Spleen (tissue), 11 donors: ENCODE measurements at regions not wholly inside any gene's neighbourhood (a gene's known extent, or its start where the extent isn't known, plus 50 kb on each side); places are given as distances from the start of the nearest gene placed in this dataset.

ENCODE experiments used
- DNase-seq: peaks from one replicate; pipeline ENCODE4 v3.0.0-alpha.2; 2020
- H3K27ac ChIP-seq, 8 donors: fragments of 200-600 bp; sonication (generic) in 7 of 8; 1 replicate in 4 of 8; 2 replicates in 4 of 8; pipeline versions ENCODE4 v1.5.0 to v1.8.0; 2016 to 2021; ENCODE audit warnings: inconsistent platforms in 4 of 8, mild to moderate bottlenecking in 4 of 8, moderate library complexity in 1 of 8
- H3K27me3 ChIP-seq, 7 donors: fragments of 200-600 bp; sonication (generic) in 6 of 7; replicated peaks in 1 of 7; 1 replicate in 4 of 7; 2 replicates in 3 of 7; pipeline versions ENCODE4 v1.5.0 to v1.8.0; 2016 to 2021; ENCODE audit warnings: inconsistent platforms in 3 of 7, mild to moderate bottlenecking in 1 of 7
- H3K36me3 ChIP-seq, 6 donors: fragments of 200-600 bp; sonication (generic) in 5 of 6; 1 replicate in 4 of 6; 2 replicates in 2 of 6; pipeline versions ENCODE4 v1.5.0 to v1.8.0; 2016 to 2021; ENCODE audit warnings: inconsistent platforms in 2 of 6
- H3K4me1 ChIP-seq, 6 donors: fragments of 200-600 bp; sonication (generic) in 5 of 6; 1 replicate in 3 of 6; 2 replicates in 3 of 6; pipeline versions ENCODE4 v1.5.0 to v1.8.0; 2016 to 2021; ENCODE audit warnings: inconsistent platforms in 3 of 6
- H3K4me3 ChIP-seq, 8 donors: fragments of 200-600 bp; sonication (generic) in 7 of 8; 1 replicate in 4 of 8; 2 replicates in 4 of 8; pipeline versions ENCODE4 v1.5.0 to v1.8.0; 2016 to 2021; ENCODE audit warnings: inconsistent platforms in 4 of 8, mild to moderate bottlenecking in 4 of 8, moderate library complexity in 2 of 8
- H3K9me3 ChIP-seq, 8 donors: fragments of 200-600 bp; sonication (generic) in 7 of 8; 1 replicate in 4 of 8; 2 replicates in 4 of 8; pipeline versions ENCODE4 v1.5.0 to v1.8.0; 2016 to 2021; ENCODE audit warnings: inconsistent platforms in 4 of 8
- POLR2A ChIP-seq, 3 donors: fragments of 450-650 bp; IDR thresholded peaks; one replicate each; pipeline ENCODE4 v1.5.1; 2017; ENCODE audit warnings: antibody characterized with exemption in 3 of 3, mild to moderate bottlenecking in 1 of 3
- POLR2AphosphoS5 ChIP-seq, 3 donors: sonication (generic); formaldehyde crosslinking; IDR thresholded peaks; one replicate each; pipeline ENCODE4 v1.5.1; 2017; ENCODE audit warnings: antibody characterized with exemption in 3 of 3
- WGBS, 5 donors: extraction: QIAGEN DNeasy Blood & Tissue Kit in 3 of 5; methylation state at CpG; one replicate each; pipeline versions ENCODE4 v1.1.5 to v1.1.7; 2013 to 2018; 5-methylcytosine and 5-hydroxymethylcytosine counted together
- intact Hi-C: fragments of 100-400 bp; cut with DNase I; formaldehyde crosslinking; loops from one replicate; pipeline ENCODE4 v1.15.0; 2023; ENCODE audit warnings: low total_unique reads
- TF ChIP-seq, protein P1 (sequence below), 11 experiments: fragments of 200-600 bp in 7 of 11; fragments of 450-650 bp in 4 of 11; sonication (generic) in 4 of 11; IDR thresholded peaks in 8 of 11; conservative IDR thresholded peaks in 3 of 11; 1 replicate in 7 of 11; 2 replicates in 4 of 11; pipeline versions ENCODE4 v1.4.0 to v1.8.0; 2016 to 2021; ENCODE audit warnings: antibody characterized with exemption in 11 of 11, inconsistent platforms in 4 of 11, mild to moderate bottlenecking in 1 of 11
- donor health status: healthy with polysubstance abuse.
- donor health status: DM: no; HTN: no; CAD: no; lungs with moderate emphysema.
- donor health status: DM: no; HTN: no; CAD: no.
- donor health status: Bipolar disorder and iron deficiency.
- donor health status: healthy.
- donor health status: DM: no; HTN: no; CAD: no.
- donor health status: DM: yes; HTN: yes; CAD: no.

DNA sequence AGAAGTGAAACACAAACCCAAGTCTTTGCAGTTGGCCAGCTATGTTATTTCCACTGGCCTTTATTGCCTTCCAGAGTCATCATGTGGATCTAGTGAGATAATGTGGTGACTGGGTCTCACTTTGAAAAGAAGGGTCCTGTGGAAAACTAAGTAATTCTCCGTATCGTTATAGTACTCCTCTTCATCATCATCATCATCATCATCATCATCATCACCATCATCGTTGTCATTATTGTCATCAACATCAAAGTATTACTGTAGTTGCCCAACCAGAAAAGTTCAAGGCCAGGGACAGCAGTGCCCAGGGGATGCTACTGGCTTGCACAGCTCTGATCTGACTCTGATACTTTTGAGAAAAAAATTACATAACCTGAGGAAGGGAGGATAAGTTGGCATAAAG is 295.6 kb upstream of the F9 start:
- no peaks in the 10 kb centered on the region for H3K36me3 ChIP-seq
- H3K4me3 ChIP-seq, result no peak overlapping the region
- no peaks in the 10 kb centered on the region for H3K27me3 ChIP-seq
- no peaks in the 10 kb centered on the region for H3K4me1 ChIP-seq
- H3K27ac ChIP-seq, result no peak overlapping the region
- no peak for DNase-seq
- TF ChIP-seq POLR2A (IDR thresholded peaks at IDR 0.05), result no peak
- TF ChIP-seq, protein P1, sequence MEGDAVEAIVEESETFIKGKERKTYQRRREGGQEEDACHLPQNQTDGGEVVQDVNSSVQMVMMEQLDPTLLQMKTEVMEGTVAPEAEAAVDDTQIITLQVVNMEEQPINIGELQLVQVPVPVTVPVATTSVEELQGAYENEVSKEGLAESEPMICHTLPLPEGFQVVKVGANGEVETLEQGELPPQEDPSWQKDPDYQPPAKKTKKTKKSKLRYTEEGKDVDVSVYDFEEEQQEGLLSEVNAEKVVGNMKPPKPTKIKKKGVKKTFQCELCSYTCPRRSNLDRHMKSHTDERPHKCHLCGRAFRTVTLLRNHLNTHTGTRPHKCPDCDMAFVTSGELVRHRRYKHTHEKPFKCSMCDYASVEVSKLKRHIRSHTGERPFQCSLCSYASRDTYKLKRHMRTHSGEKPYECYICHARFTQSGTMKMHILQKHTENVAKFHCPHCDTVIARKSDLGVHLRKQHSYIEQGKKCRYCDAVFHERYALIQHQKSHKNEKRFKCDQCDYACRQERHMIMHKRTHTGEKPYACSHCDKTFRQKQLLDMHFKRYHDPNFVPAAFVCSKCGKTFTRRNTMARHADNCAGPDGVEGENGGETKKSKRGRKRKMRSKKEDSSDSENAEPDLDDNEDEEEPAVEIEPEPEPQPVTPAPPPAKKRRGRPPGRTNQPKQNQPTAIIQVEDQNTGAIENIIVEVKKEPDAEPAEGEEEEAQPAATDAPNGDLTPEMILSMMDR (IDR thresholded peaks at IDR 0.05 in 8 of 11, conservative IDR thresholded peaks at IDR 0.05 in 3 of 11), result no peak
- TF ChIP-seq POLR2AphosphoS5 (IDR thresholded peaks at IDR 0.05), result no peak
- H3K9me3 ChIP-seq, result no peaks in the 10 kb centered on the region
- 82 to 98% (median 90%) methylated on average over 3 of the region's 3 CpGs for WGBS, 5 donors
- intact Hi-C loops, result no loop called here

DNA sequence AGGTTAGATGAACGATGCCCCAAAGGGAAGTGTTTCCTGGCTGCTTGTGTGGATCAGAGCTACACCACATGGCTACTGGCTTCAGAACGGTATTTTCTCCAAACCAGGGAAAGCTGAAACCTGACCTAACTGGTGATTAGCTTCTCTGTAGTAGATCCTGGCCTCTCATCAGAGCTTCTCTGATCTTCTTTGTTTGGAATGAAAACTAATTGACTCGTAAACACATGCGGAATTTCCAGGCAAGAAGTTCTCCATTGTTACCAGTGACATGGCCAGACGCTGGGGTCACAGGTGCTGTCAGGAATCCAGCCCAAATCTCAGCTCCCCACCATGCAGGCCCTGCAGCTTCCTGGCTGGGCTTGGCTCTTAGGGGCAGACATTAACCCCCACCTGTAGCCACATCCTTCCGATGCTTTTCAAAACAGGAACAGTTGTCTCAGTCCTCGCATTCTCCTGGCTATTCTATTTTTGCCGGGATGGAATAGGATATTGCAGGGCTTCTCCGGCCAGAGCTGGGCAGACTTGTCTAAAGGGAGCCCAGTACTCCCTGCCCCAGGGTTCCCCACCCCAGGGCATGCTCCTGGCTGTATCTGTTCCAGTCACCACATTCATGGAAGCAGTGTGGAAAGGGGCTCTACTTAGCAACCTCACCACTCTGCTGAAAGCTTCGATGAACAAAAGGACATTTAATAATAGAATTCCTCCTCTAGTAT is 305.4 kb upstream of the F9 start:
- Histone ChIP-seq H3K4me3 (no peak overlapping the region), H3K4me1 (no peaks in the 10 kb centered on the region), H3K36me3 (no peaks in the 10 kb centered on the region), H3K27me3 (peaks cover 0 to 10% (median 0%) of the 10 kb centered on the region in 7 donors), H3K9me3 (no peaks in the 10 kb centered on the region), H3K27ac (no peak overlapping the region)
- intact Hi-C loops, result no loop called here
- WGBS, 5 donors, result 27 to 57% (median 37%) methylated on average over 3 to 10 of the region's 10 CpGs
- no peak for DNase-seq
- TF ChIP-seq POLR2AphosphoS5 (IDR thresholded peaks at IDR 0.05), result no peak
- TF ChIP-seq POLR2A (IDR thresholded peaks at IDR 0.05), result no peak
- TF ChIP-seq, protein P1 (IDR thresholded peaks at IDR 0.05 in 8 of 11, conservative IDR thresholded peaks at IDR 0.05 in 3 of 11), result no peak

DNA sequence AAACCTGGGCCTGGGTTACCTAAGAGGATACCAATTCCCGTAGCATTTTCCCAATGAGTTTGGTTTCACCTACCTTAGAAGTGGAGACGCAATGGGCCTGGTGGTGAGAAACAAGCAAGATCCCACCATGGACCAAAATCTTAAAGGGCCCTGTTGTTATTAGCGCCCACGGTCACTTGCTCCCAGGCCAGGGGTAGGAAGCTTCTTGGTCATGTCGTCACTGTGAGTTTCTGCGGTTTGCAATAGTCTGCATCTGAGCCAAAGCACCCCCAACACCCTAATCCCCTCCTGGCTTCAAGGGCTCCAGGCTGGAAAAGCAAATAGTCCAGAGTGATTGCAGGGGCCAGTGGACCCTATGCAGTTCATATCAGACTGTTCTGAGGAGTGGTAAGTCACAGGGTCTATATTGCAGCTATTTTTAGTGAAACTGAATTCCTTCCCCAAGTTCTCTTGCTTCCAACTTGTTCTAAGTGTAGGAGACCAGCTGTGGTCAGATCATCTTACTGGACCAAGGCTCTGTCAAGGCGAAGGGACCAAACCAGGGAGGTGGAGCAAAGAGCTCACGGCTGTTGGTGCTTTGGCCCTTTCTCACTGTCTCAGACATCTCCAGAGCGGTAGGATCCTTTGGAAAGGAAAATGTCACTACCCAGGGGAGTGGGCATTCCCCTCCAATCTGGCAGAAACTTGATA is 307.9 kb upstream of the F9 start:
- Histone ChIP-seq H3K4me1 (no peaks in the 10 kb centered on the region), H3K27ac (no peak overlapping the region), H3K9me3 (no peaks in the 10 kb centered on the region), H3K36me3 (no peaks in the 10 kb centered on the region), H3K4me3 (no peak overlapping the region), H3K27me3 (peaks cover 0 to 10% (median 0%) of the 10 kb centered on the region in 7 donors)
- no peak for DNase-seq
- intact Hi-C loops, result no loop called here
- TF ChIP-seq POLR2AphosphoS5 (IDR thresholded peaks at IDR 0.05) (no peak), POLR2A (IDR thresholded peaks at IDR 0.05) (no peak)
- TF ChIP-seq, protein P1 (IDR thresholded peaks at IDR 0.05 in 8 of 11, conservative IDR thresholded peaks at IDR 0.05 in 3 of 11), result no peak
- 62 to 91% (median 89%) methylated on average over 5 to 9 of the region's 9 CpGs for WGBS, 5 donors

DNA sequence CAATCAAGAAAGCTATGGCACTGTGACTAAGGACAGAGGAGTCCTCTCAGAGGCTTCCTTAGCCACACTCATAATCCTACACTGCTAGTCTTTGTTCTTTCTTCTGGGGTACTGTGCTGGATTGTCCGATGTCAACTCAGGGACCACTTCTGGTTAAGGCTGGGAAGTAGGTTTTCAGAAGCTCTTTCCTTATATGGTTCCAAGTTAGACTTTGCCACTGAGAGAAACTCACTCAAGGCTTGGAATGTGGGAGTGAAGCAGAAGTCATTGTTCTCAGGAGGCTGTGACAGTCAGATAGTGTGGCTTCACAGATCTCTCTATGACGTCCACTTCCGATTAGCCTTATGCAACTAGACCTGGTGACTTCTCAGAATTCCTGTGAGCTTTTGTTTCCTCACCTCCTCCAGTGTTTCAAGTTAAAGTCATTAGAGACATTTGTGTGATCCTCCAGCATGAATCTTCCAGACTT is 317.3 kb upstream of the F9 start:
- H3K36me3 ChIP-seq, result no peaks in the 10 kb centered on the region
- no peak for DNase-seq
- WGBS, 5 donors, result 46 to 77% (median 68%) methylated on average over 2 to 3 of the region's 3 CpGs
- no peak overlapping the region for H3K4me3 ChIP-seq
- TF ChIP-seq POLR2A (IDR thresholded peaks at IDR 0.05) (no peak), POLR2AphosphoS5 (IDR thresholded peaks at IDR 0.05) (no peak)
- intact Hi-C loops, result no loop called here
- no peaks in the 10 kb centered on the region for H3K9me3 ChIP-seq
- H3K4me1 ChIP-seq, result no peaks in the 10 kb centered on the region
- H3K27me3 ChIP-seq, result peaks cover 0 to 12% (median 0%) of the 10 kb centered on the region in 7 donors
- peak overlapping the region in 2 of 8 donors; percentile 34 to 59 for H3K27ac ChIP-seq
